ENCODE measurements at regions not wholly inside any gene's neighbourhood (a gene's known extent, or its start where the extent isn't known, plus 50 kb on each side); places are given as distances from the start of the nearest gene placed in this dataset.

DNA sequence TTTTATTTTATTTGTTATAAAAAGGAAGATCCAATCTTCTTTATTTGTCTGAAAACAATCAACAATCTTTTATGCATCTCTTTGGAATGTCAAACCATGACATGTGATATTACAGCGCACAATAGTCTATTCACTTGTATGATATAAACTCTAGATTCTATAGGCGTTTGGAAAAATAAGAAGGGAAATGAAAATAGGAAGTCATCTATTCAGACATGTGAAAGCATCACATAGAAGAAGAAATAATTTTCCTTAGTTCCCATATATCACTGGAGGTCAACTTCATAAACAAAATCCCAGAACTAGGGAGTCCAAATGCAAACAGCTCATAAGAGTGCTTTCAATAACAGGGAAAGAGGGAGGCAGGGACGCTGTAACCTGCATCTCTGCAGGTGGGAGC, 139.5 kb upstream of the RASGEF1B start:
- Mint-ChIP-seq H3K36me3 (ENCODE audit: low read depth) (no peaks in the 10 kb centered on the region), H3K27me3 (ENCODE audit: insufficient read depth) (no peaks in the 10 kb centered on the region), H3K4me3 (no peak overlapping the region), H3K4me1 (peaks cover 11% of the 10 kb centered on the region), H3K27ac (no peak overlapping the region), H3K9me3 (no peaks in the 10 kb centered on the region)
- H3K27ac ChIP-seq (ENCODE audit: low read depth, low read length), result no peak overlapping the region
- H3K36me3 ChIP-seq (ENCODE audit: control insufficient read depth, insufficient read depth, low read length), result no peaks in the 10 kb centered on the region
- no peak overlapping the region for H3K4me3 ChIP-seq (ENCODE audit: low read length)
- 85% methylated on average over 3 of the region's 3 CpGs; no CpG with 5 or more reads in 1 of the 2 experiments for WGBS, 2 experiments (ENCODE audit: insufficient coverage in 1 of 2, insufficient read length in 1 of 2)
- TF ChIP-seq, protein P1, sequence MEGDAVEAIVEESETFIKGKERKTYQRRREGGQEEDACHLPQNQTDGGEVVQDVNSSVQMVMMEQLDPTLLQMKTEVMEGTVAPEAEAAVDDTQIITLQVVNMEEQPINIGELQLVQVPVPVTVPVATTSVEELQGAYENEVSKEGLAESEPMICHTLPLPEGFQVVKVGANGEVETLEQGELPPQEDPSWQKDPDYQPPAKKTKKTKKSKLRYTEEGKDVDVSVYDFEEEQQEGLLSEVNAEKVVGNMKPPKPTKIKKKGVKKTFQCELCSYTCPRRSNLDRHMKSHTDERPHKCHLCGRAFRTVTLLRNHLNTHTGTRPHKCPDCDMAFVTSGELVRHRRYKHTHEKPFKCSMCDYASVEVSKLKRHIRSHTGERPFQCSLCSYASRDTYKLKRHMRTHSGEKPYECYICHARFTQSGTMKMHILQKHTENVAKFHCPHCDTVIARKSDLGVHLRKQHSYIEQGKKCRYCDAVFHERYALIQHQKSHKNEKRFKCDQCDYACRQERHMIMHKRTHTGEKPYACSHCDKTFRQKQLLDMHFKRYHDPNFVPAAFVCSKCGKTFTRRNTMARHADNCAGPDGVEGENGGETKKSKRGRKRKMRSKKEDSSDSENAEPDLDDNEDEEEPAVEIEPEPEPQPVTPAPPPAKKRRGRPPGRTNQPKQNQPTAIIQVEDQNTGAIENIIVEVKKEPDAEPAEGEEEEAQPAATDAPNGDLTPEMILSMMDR (conservative IDR thresholded peaks at IDR 0.05), result no peak
- no peaks in the 10 kb centered on the region for H3K9me3 ChIP-seq (ENCODE audit: control insufficient read depth, low read length)
- no peaks in the 10 kb centered on the region for H3K27me3 ChIP-seq (ENCODE audit: control insufficient read depth, insufficient read depth, low read length, poor library complexity, severe bottlenecking)
- no peaks in the 10 kb centered on the region for H3K4me1 ChIP-seq (ENCODE audit: control insufficient read depth, insufficient read depth, low read length)
- no peak for DNase-seq
- H3K9ac ChIP-seq (ENCODE audit: extremely low read depth, low read length, poor library complexity, severe bottlenecking), result no peak overlapping the region

DNA sequence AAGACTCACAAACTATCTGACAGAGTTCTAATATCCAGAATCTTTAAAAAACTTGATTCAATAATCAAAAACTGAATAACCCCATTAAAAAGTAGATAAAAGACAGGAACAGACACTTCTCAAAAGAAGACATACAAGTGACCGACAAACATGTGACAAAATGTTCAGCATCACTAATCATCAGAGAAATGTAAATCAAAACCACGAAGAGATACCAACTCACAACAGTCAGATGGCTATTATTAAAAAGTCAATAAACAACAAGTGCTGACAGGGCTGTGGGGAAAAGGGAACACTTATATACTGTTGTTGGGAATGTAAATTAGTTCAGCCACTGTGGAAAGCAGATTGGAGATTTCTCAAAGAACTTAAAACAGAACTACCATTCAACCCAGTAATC, 138.1 kb upstream of the RASGEF1B start:
- H3K27ac Mint-ChIP-seq, result no peak overlapping the region
- no peaks in the 10 kb centered on the region for H3K4me1 ChIP-seq (ENCODE audit: control insufficient read depth, insufficient read depth, low read length)
- DNase-seq, result no peak
- H3K27me3 Mint-ChIP-seq (ENCODE audit: insufficient read depth), result no peaks in the 10 kb centered on the region
- no peaks in the 10 kb centered on the region for H3K36me3 Mint-ChIP-seq (ENCODE audit: low read depth)
- TF ChIP-seq, protein P1 (conservative IDR thresholded peaks at IDR 0.05), result no peak
- H3K4me1 Mint-ChIP-seq, result peaks cover 21% of the 10 kb centered on the region
- H3K9me3 ChIP-seq (ENCODE audit: control insufficient read depth, low read length), result peaks cover 3% of the 10 kb centered on the region
- H3K4me3 ChIP-seq (ENCODE audit: low read length), result no peak overlapping the region
- H3K27ac ChIP-seq (ENCODE audit: low read depth, low read length), result no peak overlapping the region
- no peak overlapping the region for H3K4me3 Mint-ChIP-seq
- no peaks in the 10 kb centered on the region for H3K36me3 ChIP-seq (ENCODE audit: control insufficient read depth, insufficient read depth, low read length)
- no peak overlapping the region for H3K9ac ChIP-seq (ENCODE audit: extremely low read depth, low read length, poor library complexity, severe bottlenecking)
- H3K9me3 Mint-ChIP-seq, result no peaks in the 10 kb centered on the region
- WGBS, 2 experiments (ENCODE audit: insufficient coverage in 1 of 2, insufficient read length in 1 of 2), result 94% methylated on average over 2 of the region's 2 CpGs; no CpG with 5 or more reads in 1 of the 2 experiments
- no peaks in the 10 kb centered on the region for H3K27me3 ChIP-seq (ENCODE audit: control insufficient read depth, insufficient read depth, low read length, poor library complexity, severe bottlenecking)

DNA sequence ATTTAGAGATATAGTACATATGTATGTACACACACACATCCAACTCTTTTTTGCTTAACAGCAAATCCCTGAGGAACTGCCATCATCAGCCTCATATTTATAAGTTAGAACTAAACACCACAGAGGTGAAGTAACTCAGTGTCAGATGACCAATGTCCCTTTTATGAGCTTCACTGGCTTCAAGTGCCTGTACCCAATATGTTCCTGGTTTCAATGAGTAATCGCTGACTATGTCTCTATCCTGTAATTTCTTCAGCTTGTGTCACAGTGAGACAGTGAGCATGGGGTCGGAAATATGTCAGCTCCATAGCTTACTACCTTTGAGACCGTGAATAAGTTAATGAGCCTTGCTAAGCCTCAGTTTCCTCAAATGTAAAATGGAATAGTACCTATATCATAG, 136.2 kb upstream of the RASGEF1B start:
- H3K27ac Mint-ChIP-seq, result no peak overlapping the region
- WGBS, 2 experiments (ENCODE audit: insufficient coverage in 1 of 2, insufficient read length in 1 of 2), result 90 to 93% methylated on average over 3 of the region's 3 CpGs
- Histone ChIP-seq H3K27me3 (ENCODE audit: control insufficient read depth, insufficient read depth, low read length, poor library complexity, severe bottlenecking) (no peaks in the 10 kb centered on the region), H3K9me3 (ENCODE audit: control insufficient read depth, low read length) (peaks cover 17% of the 10 kb centered on the region), H3K27ac (ENCODE audit: low read depth, low read length) (no peak overlapping the region), H3K36me3 (ENCODE audit: control insufficient read depth, insufficient read depth, low read length) (no peaks in the 10 kb centered on the region), H3K4me1 (ENCODE audit: control insufficient read depth, insufficient read depth, low read length) (no peaks in the 10 kb centered on the region), H3K9ac (ENCODE audit: extremely low read depth, low read length, poor library complexity, severe bottlenecking) (no peak overlapping the region), H3K4me3 (ENCODE audit: low read length) (no peak overlapping the region)
- DNase-seq, result no peak
- TF ChIP-seq, protein P1 (conservative IDR thresholded peaks at IDR 0.05), result no peak
- no peaks in the 10 kb centered on the region for H3K36me3 Mint-ChIP-seq (ENCODE audit: low read depth)
- H3K4me3 Mint-ChIP-seq, result no peak overlapping the region
- peaks cover 24% of the 10 kb centered on the region for H3K4me1 Mint-ChIP-seq
- peaks cover 9% of the 10 kb centered on the region for H3K9me3 Mint-ChIP-seq
- H3K27me3 Mint-ChIP-seq (ENCODE audit: insufficient read depth), result no peaks in the 10 kb centered on the region
